ENCODE measurements at regions not wholly inside any gene's neighbourhood (a gene's known extent, or its start where the extent isn't known, plus 50 kb on each side); places are given as distances from the start of the nearest gene placed in this dataset.
"Not testable (repeated sequence)": the region's sequence is repeated elsewhere in the genome, so short reads cannot be mapped to it uniquely, and the experiment has no call there.

- Histone ChIP-seq H3K27ac (replicated peaks) (no peak overlapping the region), H3K9me3 (replicated peaks) (no peaks in the 10 kb centered on the region), H3K27me3 (ENCODE audit: low read depth) (peaks cover 28% of the 10 kb centered on the region), H3K36me3 (no peaks in the 10 kb centered on the region), H3K4me1 (no peaks in the 10 kb centered on the region), H3K4me3 (no peak overlapping the region)
- intact Hi-C loops (cut with micrococcal nuclease), result no loop called here
- no peak for DNase-seq
- TF ChIP-seq, protein P1, sequence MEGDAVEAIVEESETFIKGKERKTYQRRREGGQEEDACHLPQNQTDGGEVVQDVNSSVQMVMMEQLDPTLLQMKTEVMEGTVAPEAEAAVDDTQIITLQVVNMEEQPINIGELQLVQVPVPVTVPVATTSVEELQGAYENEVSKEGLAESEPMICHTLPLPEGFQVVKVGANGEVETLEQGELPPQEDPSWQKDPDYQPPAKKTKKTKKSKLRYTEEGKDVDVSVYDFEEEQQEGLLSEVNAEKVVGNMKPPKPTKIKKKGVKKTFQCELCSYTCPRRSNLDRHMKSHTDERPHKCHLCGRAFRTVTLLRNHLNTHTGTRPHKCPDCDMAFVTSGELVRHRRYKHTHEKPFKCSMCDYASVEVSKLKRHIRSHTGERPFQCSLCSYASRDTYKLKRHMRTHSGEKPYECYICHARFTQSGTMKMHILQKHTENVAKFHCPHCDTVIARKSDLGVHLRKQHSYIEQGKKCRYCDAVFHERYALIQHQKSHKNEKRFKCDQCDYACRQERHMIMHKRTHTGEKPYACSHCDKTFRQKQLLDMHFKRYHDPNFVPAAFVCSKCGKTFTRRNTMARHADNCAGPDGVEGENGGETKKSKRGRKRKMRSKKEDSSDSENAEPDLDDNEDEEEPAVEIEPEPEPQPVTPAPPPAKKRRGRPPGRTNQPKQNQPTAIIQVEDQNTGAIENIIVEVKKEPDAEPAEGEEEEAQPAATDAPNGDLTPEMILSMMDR (IDR thresholded peaks at IDR 0.05; ENCODE audit: borderline replicate concordance), result no peak
These were observed 84.6 kb upstream of the PKP2 start for GRCh38 chr12:32981139-32981538.

GRCh38 chr12:32975122-32975521, 78.5 kb upstream of the PKP2 start:
- Histone ChIP-seq H3K4me1 (no peaks in the 10 kb centered on the region), H3K4me3 (no peak overlapping the region), H3K9me3 (replicated peaks) (no peaks in the 10 kb centered on the region), H3K27me3 (ENCODE audit: low read depth) (no peaks in the 10 kb centered on the region), H3K27ac (replicated peaks) (no peak overlapping the region), H3K36me3 (no peaks in the 10 kb centered on the region)
- DNase-seq, result no peak
- TF ChIP-seq, protein P1 (IDR thresholded peaks at IDR 0.05; ENCODE audit: borderline replicate concordance), result no peak
- intact Hi-C loops (cut with micrococcal nuclease), result no loop called here

GRCh38 chr12:32970465-32971110, 74.0 kb upstream of the PKP2 start:
- intact Hi-C loops (cut with micrococcal nuclease), result no loop called here
- H3K4me1 ChIP-seq, result no peaks in the 10 kb centered on the region
- TF ChIP-seq, protein P1 (IDR thresholded peaks at IDR 0.05; ENCODE audit: borderline replicate concordance), result no peak

DNA sequence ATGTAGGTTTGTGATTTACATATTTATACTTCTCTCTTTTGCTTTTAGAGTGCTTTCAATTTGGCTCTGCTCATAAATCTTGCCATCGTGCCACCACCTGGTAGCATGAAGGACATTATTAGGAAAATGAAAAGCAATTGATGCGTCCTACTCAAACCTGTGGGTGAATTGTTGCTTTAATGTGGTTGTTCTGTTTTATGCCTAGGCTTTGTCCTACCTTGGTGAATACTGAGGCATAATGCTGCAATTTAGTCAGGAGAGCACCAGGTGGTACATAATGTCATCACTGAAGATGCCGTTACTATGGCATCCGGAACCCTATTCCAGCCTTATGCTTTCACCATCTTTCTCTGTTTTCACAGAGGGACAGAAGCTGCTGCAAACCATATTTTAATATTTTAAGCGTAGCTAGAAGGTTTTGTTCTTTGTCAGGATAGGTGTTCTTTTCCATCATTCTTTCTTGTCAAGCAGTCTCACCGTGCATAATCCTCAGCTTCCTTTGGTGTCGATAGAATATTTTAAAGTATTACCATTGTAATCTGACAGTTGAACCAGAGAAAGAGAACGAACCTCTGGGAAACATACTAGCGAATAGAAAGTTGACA, 68.5 kb upstream of the PKP2 start:
- no peak overlapping the region for H3K4me3 ChIP-seq
- intact Hi-C loops (cut with micrococcal nuclease), result no loop called here
- no peaks in the 10 kb centered on the region for H3K36me3 ChIP-seq
- H3K27ac ChIP-seq (replicated peaks), result no peak overlapping the region
- TF ChIP-seq, protein P1 (IDR thresholded peaks at IDR 0.05; ENCODE audit: borderline replicate concordance), result no peak
- no peaks in the 10 kb centered on the region for H3K4me1 ChIP-seq
- no peak for DNase-seq
- peaks cover 4% of the 10 kb centered on the region for H3K27me3 ChIP-seq (ENCODE audit: low read depth)
- H3K9me3 ChIP-seq (replicated peaks), result no peaks in the 10 kb centered on the region

More at GRCh38 chr12:32970465-32971110, 74.0 kb upstream of the PKP2 start:
- H3K27ac ChIP-seq (replicated peaks), result no peak overlapping the region
- peaks cover 4% of the 10 kb centered on the region for H3K27me3 ChIP-seq (ENCODE audit: low read depth)
- H3K9me3 ChIP-seq (replicated peaks), result no peaks in the 10 kb centered on the region
- H3K36me3 ChIP-seq, result no peaks in the 10 kb centered on the region
- DNase-seq, result no peak
- H3K4me3 ChIP-seq, result no peak overlapping the region

DNA sequence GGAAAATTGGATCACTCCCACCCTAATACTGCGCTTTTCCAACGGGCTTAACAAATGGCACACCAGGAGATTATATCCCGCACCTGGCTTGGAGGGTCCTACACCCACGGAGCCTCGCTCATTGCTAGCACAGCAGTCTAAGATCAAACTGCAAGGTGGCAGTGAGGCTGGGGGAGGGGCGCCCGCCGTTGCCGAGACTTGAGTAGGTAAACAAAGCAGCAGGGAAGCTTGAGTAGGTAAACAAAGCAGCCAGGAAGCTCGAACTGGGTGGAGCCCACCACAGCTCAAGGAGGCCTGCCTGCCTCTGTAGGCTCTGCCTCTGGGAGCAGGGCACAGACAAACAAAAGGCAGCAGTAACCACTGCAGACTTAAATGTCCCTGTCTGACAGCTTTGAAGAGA, 59.8 kb upstream of the PKP2 start:
- H3K9me3 ChIP-seq (replicated peaks); H3K27ac ChIP-seq (replicated peaks); H3K4me1 ChIP-seq; H3K36me3 ChIP-seq; DNase-seq; intact Hi-C loops (cut with micrococcal nuclease); H3K4me3 ChIP-seq; H3K27me3 ChIP-seq (ENCODE audit: low read depth): not testable (repeated sequence)

DNA sequence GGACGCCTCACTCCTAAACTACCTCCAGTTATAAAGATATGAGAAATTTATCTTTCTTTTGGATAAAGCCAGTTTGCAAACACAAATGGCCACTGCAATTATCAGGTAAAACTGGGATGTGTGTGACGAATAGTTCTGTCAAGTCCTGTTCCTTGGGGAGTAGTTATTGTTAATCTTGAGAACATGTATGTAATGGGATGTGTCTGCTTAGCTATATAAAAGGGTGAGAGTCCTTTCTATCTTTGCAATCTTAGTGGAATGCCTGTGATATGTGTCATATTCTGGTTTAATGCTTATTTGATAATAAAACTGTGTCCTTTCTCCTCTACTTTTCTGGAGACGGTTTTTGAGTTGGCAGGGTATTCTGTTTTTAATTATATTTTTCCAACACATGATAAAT, 56.1 kb upstream of the PKP2 start:
- no peak for DNase-seq
- no peaks in the 10 kb centered on the region for H3K36me3 ChIP-seq
- TF ChIP-seq, protein P1 (IDR thresholded peaks at IDR 0.05; ENCODE audit: borderline replicate concordance), result no peak
- no peak overlapping the region for H3K27ac ChIP-seq (replicated peaks)
- no peak overlapping the region for H3K4me3 ChIP-seq
- peaks cover 7% of the 10 kb centered on the region for H3K27me3 ChIP-seq (ENCODE audit: low read depth)
- H3K9me3 ChIP-seq (replicated peaks), result peaks cover 7% of the 10 kb centered on the region
- no peaks in the 10 kb centered on the region for H3K4me1 ChIP-seq
- intact Hi-C loops (cut with micrococcal nuclease), result no loop called here
